ENCODE measurements at regions not wholly inside any gene's neighbourhood (a gene's known extent, or its start where the extent isn't known, plus 50 kb on each side); places are given as distances from the start of the nearest gene placed in this dataset.

- Histone ChIP-seq H3K9me2 (ENCODE audit: insufficient read depth, low read length) (no peaks in the 10 kb centered on the region), H3K9ac (ENCODE audit: low read length) (no peak overlapping the region), H3K9me3 (ENCODE audit: low read length) (no peaks in the 10 kb centered on the region), H2AFZ (ENCODE audit: low read depth, low read length) (no peak overlapping the region), H3K27me3 (ENCODE audit: insufficient read depth, low read depth, low read length) (no peaks in the 10 kb centered on the region), H3K27ac (ENCODE audit: low read length) (no peak overlapping the region), H3K4me3 (ENCODE audit: low read length) (no peak overlapping the region), H3K79me2 (replicated peaks; ENCODE audit: insufficient read depth, low read length) (no peaks in the 10 kb centered on the region), H3K36me3 (ENCODE audit: insufficient read depth, low read length) (no peaks in the 10 kb centered on the region), H4K20me1 (ENCODE audit: insufficient read depth) (no peaks in the 10 kb centered on the region), H3F3A (ENCODE audit: insufficient read depth, low read length, poor library complexity, severe bottlenecking) (no peaks in the 10 kb centered on the region), H3K4me2 (ENCODE audit: low read length) (no peak overlapping the region)
- TF ChIP-seq EZH2 (IDR thresholded peaks at IDR 0.05; ENCODE audit: borderline replicate concordance, insufficient read depth, low read length, poor library complexity, severe bottlenecking) = no peak
- TF ChIP-seq, protein P1, sequence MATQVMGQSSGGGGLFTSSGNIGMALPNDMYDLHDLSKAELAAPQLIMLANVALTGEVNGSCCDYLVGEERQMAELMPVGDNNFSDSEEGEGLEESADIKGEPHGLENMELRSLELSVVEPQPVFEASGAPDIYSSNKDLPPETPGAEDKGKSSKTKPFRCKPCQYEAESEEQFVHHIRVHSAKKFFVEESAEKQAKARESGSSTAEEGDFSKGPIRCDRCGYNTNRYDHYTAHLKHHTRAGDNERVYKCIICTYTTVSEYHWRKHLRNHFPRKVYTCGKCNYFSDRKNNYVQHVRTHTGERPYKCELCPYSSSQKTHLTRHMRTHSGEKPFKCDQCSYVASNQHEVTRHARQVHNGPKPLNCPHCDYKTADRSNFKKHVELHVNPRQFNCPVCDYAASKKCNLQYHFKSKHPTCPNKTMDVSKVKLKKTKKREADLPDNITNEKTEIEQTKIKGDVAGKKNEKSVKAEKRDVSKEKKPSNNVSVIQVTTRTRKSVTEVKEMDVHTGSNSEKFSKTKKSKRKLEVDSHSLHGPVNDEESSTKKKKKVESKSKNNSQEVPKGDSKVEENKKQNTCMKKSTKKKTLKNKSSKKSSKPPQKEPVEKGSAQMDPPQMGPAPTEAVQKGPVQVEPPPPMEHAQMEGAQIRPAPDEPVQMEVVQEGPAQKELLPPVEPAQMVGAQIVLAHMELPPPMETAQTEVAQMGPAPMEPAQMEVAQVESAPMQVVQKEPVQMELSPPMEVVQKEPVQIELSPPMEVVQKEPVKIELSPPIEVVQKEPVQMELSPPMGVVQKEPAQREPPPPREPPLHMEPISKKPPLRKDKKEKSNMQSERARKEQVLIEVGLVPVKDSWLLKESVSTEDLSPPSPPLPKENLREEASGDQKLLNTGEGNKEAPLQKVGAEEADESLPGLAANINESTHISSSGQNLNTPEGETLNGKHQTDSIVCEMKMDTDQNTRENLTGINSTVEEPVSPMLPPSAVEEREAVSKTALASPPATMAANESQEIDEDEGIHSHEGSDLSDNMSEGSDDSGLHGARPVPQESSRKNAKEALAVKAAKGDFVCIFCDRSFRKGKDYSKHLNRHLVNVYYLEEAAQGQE (IDR thresholded peaks at IDR 0.05; ENCODE audit: borderline replicate concordance) = no peak
- no peak for TF ChIP-seq RAD21 (conservative IDR thresholded peaks at IDR 0.05)
- TF ChIP-seq EP300 (conservative IDR thresholded peaks at IDR 0.05; ENCODE audit: poor library complexity, severe bottlenecking) = no peak
- TF ChIP-seq TAF1 (IDR thresholded peaks at IDR 0.05; ENCODE audit: low read depth) = no peak
- no peak for TF ChIP-seq MXI1 (conservative IDR thresholded peaks at IDR 0.05; ENCODE audit: poor library complexity, severe bottlenecking)
- no peak for TF ChIP-seq SMC3 (conservative IDR thresholded peaks at IDR 0.05; ENCODE audit: poor library complexity)
- no peak for TF ChIP-seq POLR2AphosphoS5 (IDR thresholded peaks at IDR 0.05)
- TF ChIP-seq, protein P2, sequence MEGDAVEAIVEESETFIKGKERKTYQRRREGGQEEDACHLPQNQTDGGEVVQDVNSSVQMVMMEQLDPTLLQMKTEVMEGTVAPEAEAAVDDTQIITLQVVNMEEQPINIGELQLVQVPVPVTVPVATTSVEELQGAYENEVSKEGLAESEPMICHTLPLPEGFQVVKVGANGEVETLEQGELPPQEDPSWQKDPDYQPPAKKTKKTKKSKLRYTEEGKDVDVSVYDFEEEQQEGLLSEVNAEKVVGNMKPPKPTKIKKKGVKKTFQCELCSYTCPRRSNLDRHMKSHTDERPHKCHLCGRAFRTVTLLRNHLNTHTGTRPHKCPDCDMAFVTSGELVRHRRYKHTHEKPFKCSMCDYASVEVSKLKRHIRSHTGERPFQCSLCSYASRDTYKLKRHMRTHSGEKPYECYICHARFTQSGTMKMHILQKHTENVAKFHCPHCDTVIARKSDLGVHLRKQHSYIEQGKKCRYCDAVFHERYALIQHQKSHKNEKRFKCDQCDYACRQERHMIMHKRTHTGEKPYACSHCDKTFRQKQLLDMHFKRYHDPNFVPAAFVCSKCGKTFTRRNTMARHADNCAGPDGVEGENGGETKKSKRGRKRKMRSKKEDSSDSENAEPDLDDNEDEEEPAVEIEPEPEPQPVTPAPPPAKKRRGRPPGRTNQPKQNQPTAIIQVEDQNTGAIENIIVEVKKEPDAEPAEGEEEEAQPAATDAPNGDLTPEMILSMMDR (IDR thresholded peaks at IDR 0.05; ENCODE audit: poor library complexity, severe bottlenecking) = no peak
Observed at GRCh38 chr6:40196135-40196518, 261.9 kb upstream of the MOCS1 start.

DNA sequence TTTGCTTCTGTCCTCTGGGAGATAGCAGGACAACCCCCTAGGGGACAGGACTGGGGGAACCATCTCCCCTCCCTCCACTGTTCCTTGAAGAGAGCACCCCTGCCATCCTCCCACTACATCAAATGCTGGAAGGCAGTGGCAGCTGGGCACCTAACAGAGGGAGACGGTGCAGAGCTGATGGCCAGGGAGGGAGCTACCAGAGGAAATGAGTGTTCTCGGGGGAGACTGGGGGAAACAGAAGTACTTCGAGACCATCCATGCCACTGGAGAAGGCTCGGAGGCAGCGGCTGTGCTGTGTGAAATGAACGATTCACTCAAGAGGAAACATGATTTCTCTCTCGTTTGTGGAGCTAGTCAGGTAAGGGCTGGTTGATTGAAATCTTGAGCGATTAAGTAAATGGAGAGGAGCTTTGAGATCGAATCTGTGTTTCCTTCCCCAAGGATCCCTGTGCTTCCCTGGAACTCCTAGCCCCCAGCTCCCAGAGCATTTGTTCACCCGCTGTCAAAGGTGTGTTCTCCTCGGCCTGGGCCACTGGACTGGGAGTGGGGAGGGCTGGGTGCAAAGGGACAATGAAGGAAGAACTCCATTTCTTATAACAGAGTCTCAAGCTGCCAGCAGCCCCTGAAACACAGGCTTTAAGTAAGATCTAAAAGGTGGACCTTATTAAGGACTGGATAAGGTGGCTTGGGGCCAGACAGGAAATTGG, 261.3 kb upstream of the MOCS1 start:
- Histone ChIP-seq H2AFZ (ENCODE audit: low read depth, low read length) (no peak overlapping the region), H3K4me2 (ENCODE audit: low read length) (no peak overlapping the region), H3K27ac (ENCODE audit: low read length) (no peak overlapping the region), H3K79me2 (replicated peaks; ENCODE audit: insufficient read depth, low read length) (no peaks in the 10 kb centered on the region), H3K9ac (ENCODE audit: low read length) (no peak overlapping the region), H3K9me2 (ENCODE audit: insufficient read depth, low read length) (no peaks in the 10 kb centered on the region), H4K20me1 (ENCODE audit: insufficient read depth) (no peaks in the 10 kb centered on the region), H3K4me3 (ENCODE audit: low read length) (no peak overlapping the region), H3K27me3 (ENCODE audit: insufficient read depth, low read depth, low read length) (no peaks in the 10 kb centered on the region), H3K9me3 (ENCODE audit: low read length) (no peaks in the 10 kb centered on the region), H3K36me3 (ENCODE audit: insufficient read depth, low read length) (no peaks in the 10 kb centered on the region), H3F3A (ENCODE audit: insufficient read depth, low read length, poor library complexity, severe bottlenecking) (no peaks in the 10 kb centered on the region)
- TF ChIP-seq EP300 (conservative IDR thresholded peaks at IDR 0.05; ENCODE audit: poor library complexity, severe bottlenecking) = no peak

Measured in neural cell (in vitro differentiated cells).